ENCODE measurements at regions not wholly inside any gene's neighbourhood (a gene's known extent, or its start where the extent isn't known, plus 50 kb on each side); places are given as distances from the start of the nearest gene placed in this dataset.

DNA sequence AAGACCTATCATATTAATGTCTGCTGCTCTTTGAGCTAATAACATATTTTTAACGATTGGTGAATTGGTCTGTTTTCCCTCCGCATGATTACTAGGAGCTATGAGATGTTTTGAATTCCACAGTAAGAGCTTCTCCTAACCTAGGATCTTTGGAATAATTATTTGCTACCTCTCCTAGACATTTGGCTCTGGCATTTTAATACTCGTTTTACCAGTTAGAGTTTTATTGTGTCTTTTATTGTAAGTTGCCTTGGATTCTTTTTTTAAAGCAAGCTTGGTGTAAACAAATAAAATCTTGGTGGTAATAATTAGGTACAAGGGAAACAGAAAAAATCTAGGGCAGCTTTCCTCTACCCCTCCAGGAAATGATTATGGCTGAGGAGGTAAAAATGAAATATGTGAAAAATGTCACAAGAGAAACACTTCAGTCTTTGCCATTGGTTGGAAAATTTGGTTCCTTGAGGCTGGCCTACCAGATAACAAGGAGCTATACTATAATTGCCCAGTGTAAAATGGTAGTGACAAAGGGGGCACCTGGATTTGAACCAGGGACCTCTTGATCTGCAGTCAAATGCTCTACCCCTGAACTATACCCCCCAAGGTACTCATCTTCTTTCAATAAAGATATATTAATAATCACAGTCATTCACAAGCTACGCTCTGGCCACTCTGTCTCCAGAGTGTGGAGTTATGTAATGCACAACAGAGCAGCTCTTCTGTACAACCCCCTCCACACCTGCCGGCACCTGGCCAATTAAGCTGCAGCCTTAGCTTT is 85.4 kb downstream of the ZNF777 start:
- H3K9me3 ChIP-seq: peaks cover 20% of the 10 kb centered on the region
- no peak overlapping the region for H3K4me3 Mint-ChIP-seq (ENCODE audit: unreplicated experiment)
- H3K4me3 ChIP-seq (ENCODE audit: low read depth, low read length): no peak overlapping the region
- CTCF ChIA-PET: interaction anchor here (0.6 kb wide), 1 partner anchor 52 kb away, joined by 4 read pairs; no protein-coding TSS in a partner anchor
- no TSS peak for BruUV-seq (replicated peaks)
- no peaks in the 10 kb centered on the region for H3K4me1 Mint-ChIP-seq (ENCODE audit: low read depth, unreplicated experiment)
- no peaks in the 10 kb centered on the region for H3K27me3 ChIP-seq (replicated peaks; ENCODE audit: control insufficient read depth, insufficient read depth, low read length)
- no peak for DNase-seq
- no peaks in the 10 kb centered on the region for H3K36me3 Mint-ChIP-seq (ENCODE audit: insufficient read depth, unreplicated experiment)
- no peaks in the 10 kb centered on the region for H3K27me3 Mint-ChIP-seq (ENCODE audit: insufficient read depth, unreplicated experiment)
- POLR2A ChIA-PET: no interaction called here
- peaks cover 53% of the 10 kb centered on the region for H3K9me3 Mint-ChIP-seq (ENCODE audit: unreplicated experiment)
- H3K4me1 ChIP-seq: no peaks in the 10 kb centered on the region; the same call in 1 of the 2 replicates
- intact Hi-C loops (cut with micrococcal nuclease; ENCODE audit: unreplicated experiment): no loop called here
- no peak overlapping the region for H3K27ac Mint-ChIP-seq (ENCODE audit: unreplicated experiment)
- no peaks in the 10 kb centered on the region for H3K36me3 ChIP-seq (ENCODE audit: control insufficient read depth, insufficient read depth, low read length)
- TF ChIP-seq, protein P1, sequence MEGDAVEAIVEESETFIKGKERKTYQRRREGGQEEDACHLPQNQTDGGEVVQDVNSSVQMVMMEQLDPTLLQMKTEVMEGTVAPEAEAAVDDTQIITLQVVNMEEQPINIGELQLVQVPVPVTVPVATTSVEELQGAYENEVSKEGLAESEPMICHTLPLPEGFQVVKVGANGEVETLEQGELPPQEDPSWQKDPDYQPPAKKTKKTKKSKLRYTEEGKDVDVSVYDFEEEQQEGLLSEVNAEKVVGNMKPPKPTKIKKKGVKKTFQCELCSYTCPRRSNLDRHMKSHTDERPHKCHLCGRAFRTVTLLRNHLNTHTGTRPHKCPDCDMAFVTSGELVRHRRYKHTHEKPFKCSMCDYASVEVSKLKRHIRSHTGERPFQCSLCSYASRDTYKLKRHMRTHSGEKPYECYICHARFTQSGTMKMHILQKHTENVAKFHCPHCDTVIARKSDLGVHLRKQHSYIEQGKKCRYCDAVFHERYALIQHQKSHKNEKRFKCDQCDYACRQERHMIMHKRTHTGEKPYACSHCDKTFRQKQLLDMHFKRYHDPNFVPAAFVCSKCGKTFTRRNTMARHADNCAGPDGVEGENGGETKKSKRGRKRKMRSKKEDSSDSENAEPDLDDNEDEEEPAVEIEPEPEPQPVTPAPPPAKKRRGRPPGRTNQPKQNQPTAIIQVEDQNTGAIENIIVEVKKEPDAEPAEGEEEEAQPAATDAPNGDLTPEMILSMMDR (IDR thresholded peaks at IDR 0.05; ENCODE audit: insufficient read depth in 1 of 2, low read depth in 1 of 2, low read length in 1 of 2, severe bottlenecking in 1 of 2, unreplicated experiment in 1 of 2): no peak

DNA sequence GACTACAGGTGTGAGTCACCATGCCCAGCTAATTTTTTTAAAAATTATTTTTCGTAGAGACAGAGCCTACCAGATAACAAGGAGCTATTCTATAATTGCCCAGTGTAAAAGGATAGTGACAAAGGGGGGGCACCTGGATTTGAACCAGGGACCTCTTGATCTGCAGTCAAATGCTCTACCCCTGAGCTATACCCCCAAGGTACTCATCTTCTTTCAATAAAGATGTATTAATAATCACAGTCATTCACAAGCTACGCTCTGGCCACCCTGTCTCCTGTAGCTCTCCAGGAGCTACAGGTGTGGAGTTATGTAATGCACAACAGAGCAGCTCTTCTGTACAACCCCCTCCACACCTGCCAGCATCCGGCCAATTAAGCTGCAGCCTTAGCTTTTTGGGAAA is 83.5 kb downstream of the ZNF777 start:
- no peak for DNase-seq
- no peak overlapping the region for H3K4me3 ChIP-seq (ENCODE audit: low read depth, low read length)
- H3K27me3 ChIP-seq (replicated peaks; ENCODE audit: control insufficient read depth, insufficient read depth, low read length): no peaks in the 10 kb centered on the region
- no peaks in the 10 kb centered on the region for H3K4me1 ChIP-seq
- TF ChIP-seq, protein P1 (IDR thresholded peaks at IDR 0.05; ENCODE audit: insufficient read depth in 1 of 2, low read depth in 1 of 2, low read length in 1 of 2, severe bottlenecking in 1 of 2, unreplicated experiment in 1 of 2): no peak
- Mint-ChIP-seq H3K4me1 (ENCODE audit: low read depth, unreplicated experiment) (no peaks in the 10 kb centered on the region), H3K4me3 (ENCODE audit: unreplicated experiment) (no peak overlapping the region), H3K27ac (ENCODE audit: unreplicated experiment) (no peak overlapping the region), H3K9me3 (ENCODE audit: unreplicated experiment) (peaks cover 51% of the 10 kb centered on the region), H3K36me3 (ENCODE audit: insufficient read depth, unreplicated experiment) (no peaks in the 10 kb centered on the region), H3K27me3 (ENCODE audit: insufficient read depth, unreplicated experiment) (no peaks in the 10 kb centered on the region)
- H3K36me3 ChIP-seq (ENCODE audit: control insufficient read depth, insufficient read depth, low read length): no peaks in the 10 kb centered on the region
- intact Hi-C loops (cut with micrococcal nuclease; ENCODE audit: unreplicated experiment): no loop called here
- H3K9me3 ChIP-seq: peaks cover 20% of the 10 kb centered on the region
- BruUV-seq (replicated peaks): no TSS peak
- ChIA-PET POLR2A (no interaction called here), CTCF (no interaction called here)

DNA sequence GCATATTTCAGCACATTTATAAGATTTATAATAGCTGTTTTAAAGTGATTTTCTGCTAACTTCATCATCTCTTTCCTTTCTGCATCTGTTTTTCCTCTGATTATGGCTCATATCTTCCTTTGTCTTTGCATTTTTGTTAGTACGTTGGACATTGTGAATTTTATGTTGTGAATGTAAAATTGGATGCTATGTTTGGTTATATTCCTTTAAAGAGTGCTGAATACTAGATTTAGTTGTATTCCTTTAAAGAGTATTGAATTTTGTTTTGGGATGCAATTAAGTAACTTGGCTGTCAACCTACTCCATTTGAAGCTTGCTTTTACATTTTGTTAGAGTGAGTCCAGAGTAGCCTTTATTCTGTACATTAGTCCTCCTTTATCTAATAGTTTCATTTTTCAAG is 81.2 kb downstream of the ZNF777 start:
- intact Hi-C loops (cut with micrococcal nuclease; ENCODE audit: unreplicated experiment): no loop called here
- no peaks in the 10 kb centered on the region for H3K36me3 ChIP-seq (ENCODE audit: control insufficient read depth, insufficient read depth, low read length)
- ChIA-PET POLR2A (no interaction called here), CTCF (no interaction called here)
- H3K4me3 Mint-ChIP-seq (ENCODE audit: unreplicated experiment): no peak overlapping the region
- H3K36me3 Mint-ChIP-seq (ENCODE audit: insufficient read depth, unreplicated experiment): no peaks in the 10 kb centered on the region
- no peaks in the 10 kb centered on the region for H3K4me1 Mint-ChIP-seq (ENCODE audit: low read depth, unreplicated experiment)
- no peak for DNase-seq
- H3K9me3 Mint-ChIP-seq (ENCODE audit: unreplicated experiment): peaks cover 30% of the 10 kb centered on the region
- H3K27me3 ChIP-seq (replicated peaks; ENCODE audit: control insufficient read depth, insufficient read depth, low read length): no peaks in the 10 kb centered on the region
- no peaks in the 10 kb centered on the region for H3K4me1 ChIP-seq
- TF ChIP-seq, protein P1 (IDR thresholded peaks at IDR 0.05; ENCODE audit: insufficient read depth in 1 of 2, low read depth in 1 of 2, low read length in 1 of 2, severe bottlenecking in 1 of 2, unreplicated experiment in 1 of 2): no peak
- no peak overlapping the region for H3K4me3 ChIP-seq (ENCODE audit: low read depth, low read length)
- H3K27ac Mint-ChIP-seq (ENCODE audit: unreplicated experiment): no peak overlapping the region
- BruUV-seq (replicated peaks): no TSS peak
- H3K9me3 ChIP-seq: peaks cover 13% of the 10 kb centered on the region
- H3K27me3 Mint-ChIP-seq (ENCODE audit: insufficient read depth, unreplicated experiment): no peaks in the 10 kb centered on the region

Measured in Caco-2 (cell line).